ENCODE measurements at regions not wholly inside any gene's neighbourhood (a gene's known extent, or its start where the extent isn't known, plus 50 kb on each side); places are given as distances from the start of the nearest gene placed in this dataset.

- H3K27ac Mint-ChIP-seq: no peak overlapping the region
- H3K4me1 Mint-ChIP-seq: no peaks in the 10 kb centered on the region
- H3K4me3 Mint-ChIP-seq: no peak overlapping the region
- no peaks in the 10 kb centered on the region for H3K9me3 Mint-ChIP-seq
- no peaks in the 10 kb centered on the region for H3K36me3 Mint-ChIP-seq
- no peaks in the 10 kb centered on the region for H3K27me3 Mint-ChIP-seq
Measured at GRCh38 chr7:26609082-26609481, 255.3 kb downstream of the SKAP2 start.

- Mint-ChIP-seq H3K36me3 (no peaks in the 10 kb centered on the region), H3K4me1 (no peaks in the 10 kb centered on the region), H3K9me3 (no peaks in the 10 kb centered on the region), H3K27me3 (no peaks in the 10 kb centered on the region), H3K27ac (no peak overlapping the region), H3K4me3 (no peak overlapping the region)
Measured at GRCh38 chr7:26609532-26609931, 254.9 kb downstream of the SKAP2 start.

- no peaks in the 10 kb centered on the region for H3K36me3 Mint-ChIP-seq
- H3K27ac Mint-ChIP-seq: no peak overlapping the region
- H3K4me1 Mint-ChIP-seq: no peaks in the 10 kb centered on the region
- no peaks in the 10 kb centered on the region for H3K9me3 Mint-ChIP-seq
- H3K4me3 Mint-ChIP-seq: no peak overlapping the region
- no peaks in the 10 kb centered on the region for H3K27me3 Mint-ChIP-seq
Measured at GRCh38 chr7:26612742-26613141, 251.6 kb downstream of the SKAP2 start.

GRCh38 chr7:26614503-26614902 is 249.9 kb downstream of the SKAP2 start:
- Mint-ChIP-seq H3K27ac (no peak overlapping the region), H3K4me1 (no peaks in the 10 kb centered on the region), H3K36me3 (no peaks in the 10 kb centered on the region), H3K4me3 (no peak overlapping the region), H3K27me3 (no peaks in the 10 kb centered on the region), H3K9me3 (no peaks in the 10 kb centered on the region)

- no peaks in the 10 kb centered on the region for H3K4me1 Mint-ChIP-seq
- H3K36me3 Mint-ChIP-seq: no peaks in the 10 kb centered on the region
- H3K4me3 Mint-ChIP-seq: no peak overlapping the region
- H3K9me3 Mint-ChIP-seq: no peaks in the 10 kb centered on the region
- H3K27ac Mint-ChIP-seq: no peak overlapping the region
- no peaks in the 10 kb centered on the region for H3K27me3 Mint-ChIP-seq
Measured at GRCh38 chr7:26616235-26616634, 248.2 kb downstream of the SKAP2 start.

- Mint-ChIP-seq H3K4me1 (no peaks in the 10 kb centered on the region), H3K27me3 (no peaks in the 10 kb centered on the region), H3K4me3 (no peak overlapping the region), H3K27ac (no peak overlapping the region), H3K9me3 (no peaks in the 10 kb centered on the region), H3K36me3 (no peaks in the 10 kb centered on the region)
Measured at GRCh38 chr7:26617066-26617465, 247.3 kb downstream of the SKAP2 start.
